SJSA1 (cell line): ENCODE measurements at regions not wholly inside any gene's neighbourhood (a gene's known extent, or its start where the extent isn't known, plus 50 kb on each side); places are given as distances from the start of the nearest gene placed in this dataset.

Source experiments
- DNase-seq, 2 experiments: peaks; one replicate each; pipeline ENCODE4 v3.0.0-alpha.2; 2015 to 2020; ENCODE audit warnings: low spot score in 2 of 2, low read depth in 1 of 2
- H3K27ac ChIP-seq: fragments of 250-450 bp; sonication (Bioruptor Pico); 2 replicates; pipeline ENCODE4 v1.5.1; 2020; ENCODE audit warnings: mild to moderate bottlenecking, moderate library complexity
- H3K27me3 ChIP-seq: fragments of 250-450 bp; sonication (Bioruptor Pico); replicated peaks from 2 replicates; pipeline ENCODE4 v1.5.1; 2020; ENCODE audit warnings: mild to moderate bottlenecking, moderate library complexity
- H3K36me3 ChIP-seq: fragments of 250-450 bp; sonication (Bioruptor Pico); 2 replicates; pipeline ENCODE4 v1.5.1; 2020; ENCODE audit warnings: mild to moderate bottlenecking
- H3K4me1 ChIP-seq: fragments of 250-450 bp; sonication (Bioruptor Pico); replicated peaks from 2 replicates; pipeline ENCODE4 v1.6.1; 2021; ENCODE audit warnings: mild to moderate bottlenecking
- H3K4me3 ChIP-seq: fragments of 250-450 bp; sonication (Bioruptor Pico); 2 replicates; pipeline ENCODE4 v1.5.1; 2020; ENCODE audit warnings: mild to moderate bottlenecking
- H3K9me3 ChIP-seq: fragments of 250-450 bp; sonication (Bioruptor Pico); replicated peaks from 2 replicates; pipeline ENCODE4 v1.5.1; 2020; ENCODE audit warnings: mild to moderate bottlenecking

GRCh38 chr5:20466512-20466911 is 478.5 kb upstream of the CDH18 start:
- no peak for DNase-seq
- Histone ChIP-seq H3K4me1 (no peaks in the 10 kb centered on the region), H3K36me3 (no peaks in the 10 kb centered on the region), H3K9me3 (peaks cover 3% of the 10 kb centered on the region; the same call in 1 of the 2 replicates), H3K4me3 (no peak overlapping the region), H3K27me3 (no peaks in the 10 kb centered on the region), H3K27ac (no peak overlapping the region)

- no peak for DNase-seq
- Histone ChIP-seq H3K27me3 (no peaks in the 10 kb centered on the region), H3K4me3 (no peak overlapping the region), H3K36me3 (no peaks in the 10 kb centered on the region), H3K9me3 (no peaks in the 10 kb centered on the region; the same call in 1 of the 2 replicates), H3K4me1 (no peaks in the 10 kb centered on the region), H3K27ac (no peak overlapping the region)
Measured at GRCh38 chr5:20463206-20463605, 475.2 kb upstream of the CDH18 start.

- H3K36me3 ChIP-seq, result no peaks in the 10 kb centered on the region
- DNase-seq, result no peak
- no peaks in the 10 kb centered on the region; the same call in 1 of the 2 replicates for H3K9me3 ChIP-seq
- no peak overlapping the region for H3K27ac ChIP-seq
- H3K4me1 ChIP-seq, result no peaks in the 10 kb centered on the region
- H3K4me3 ChIP-seq, result no peak overlapping the region
- H3K27me3 ChIP-seq, result no peaks in the 10 kb centered on the region
Measured at GRCh38 chr5:20446121-20446520, 458.1 kb upstream of the CDH18 start.

- no peaks in the 10 kb centered on the region; the same call in 1 of the 2 replicates for H3K9me3 ChIP-seq
- H3K4me3 ChIP-seq, result no peak overlapping the region
- no peak for DNase-seq
- H3K27me3 ChIP-seq, result no peaks in the 10 kb centered on the region
- no peaks in the 10 kb centered on the region for H3K4me1 ChIP-seq
- no peak overlapping the region for H3K27ac ChIP-seq
- no peaks in the 10 kb centered on the region for H3K36me3 ChIP-seq
Measured at GRCh38 chr5:20445326-20445860, 457.4 kb upstream of the CDH18 start.

GRCh38 chr5:20434786-20435185 is 446.8 kb upstream of the CDH18 start:
- no peak overlapping the region for H3K4me3 ChIP-seq
- no peak overlapping the region for H3K27ac ChIP-seq
- H3K9me3 ChIP-seq, result no peaks in the 10 kb centered on the region
- H3K36me3 ChIP-seq, result no peaks in the 10 kb centered on the region
- H3K4me1 ChIP-seq, result no peaks in the 10 kb centered on the region
- 0 out of 2 replicates have a peak, but pooled peaks cover 3% of the 10 kb centered on the region for H3K27me3 ChIP-seq
- no peak for DNase-seq

GRCh38 chr5:20420991-20421595 is 433.1 kb upstream of the CDH18 start:
- no peaks in the 10 kb centered on the region for H3K9me3 ChIP-seq
- DNase-seq, result no peak
- no peaks in the 10 kb centered on the region for H3K36me3 ChIP-seq
- H3K27ac ChIP-seq, result no peak overlapping the region
- H3K27me3 ChIP-seq, result no peaks in the 10 kb centered on the region
- no peaks in the 10 kb centered on the region for H3K4me1 ChIP-seq
- no peak overlapping the region for H3K4me3 ChIP-seq
